ENCODE measurements at regions not wholly inside any gene's neighbourhood (a gene's known extent, or its start where the extent isn't known, plus 50 kb on each side); places are given as distances from the start of the nearest gene placed in this dataset.

GRCh38 chr1:229154811-229155210 is 116.1 kb upstream of the RAB4A start:
- Histone ChIP-seq H3K9ac (ENCODE audit: low read length in 2 of 2) (no peak overlapping the region), H3K4me1 (ENCODE audit: control insufficient read depth, insufficient read depth, low read length) (peaks cover 13% of the 10 kb centered on the region), H3K36me3 (ENCODE audit: control insufficient read depth in 2 of 2, insufficient read depth in 2 of 2, low read length in 2 of 2) (no peaks in the 10 kb centered on the region), H3K27ac (ENCODE audit: low read length) (no peak overlapping the region), H3K4me3 (ENCODE audit: low read length in 2 of 2) (no peak overlapping the region), H3K27me3 (ENCODE audit: control insufficient read depth in 1 of 2, insufficient read depth in 2 of 2, low read length in 2 of 2) (no peaks in the 10 kb centered on the region), H3K9me3 (ENCODE audit: control insufficient read depth in 2 of 2, low read length in 2 of 2) (no peaks in the 10 kb centered on the region)

- H3K4me3 ChIP-seq (ENCODE audit: low read length in 2 of 2): no peak overlapping the region
Observed at GRCh38 chr1:229155472-229155871, 115.4 kb upstream of the RAB4A start.

GRCh38 chr1:229156872-229157271 is 114.0 kb upstream of the RAB4A start:
- Histone ChIP-seq H3K4me3 (ENCODE audit: low read length in 2 of 2) (no peak overlapping the region), H3K9ac (ENCODE audit: low read length in 2 of 2) (no peak overlapping the region), H3K27ac (ENCODE audit: low read length) (no peak overlapping the region), H3K36me3 (ENCODE audit: control insufficient read depth in 2 of 2, insufficient read depth in 2 of 2, low read length in 2 of 2) (no peaks in the 10 kb centered on the region), H3K9me3 (ENCODE audit: control insufficient read depth in 2 of 2, low read length in 2 of 2) (no peaks in the 10 kb centered on the region), H3K4me1 (ENCODE audit: control insufficient read depth, insufficient read depth, low read length) (peaks cover 13% of the 10 kb centered on the region), H3K27me3 (ENCODE audit: control insufficient read depth in 1 of 2, insufficient read depth in 2 of 2, low read length in 2 of 2) (no peaks in the 10 kb centered on the region)

More at GRCh38 chr1:229155472-229155871, 115.4 kb upstream of the RAB4A start:
- Histone ChIP-seq H3K36me3 (ENCODE audit: control insufficient read depth in 2 of 2, insufficient read depth in 2 of 2, low read length in 2 of 2) (no peaks in the 10 kb centered on the region), H3K4me1 (ENCODE audit: control insufficient read depth, insufficient read depth, low read length) (peaks cover 13% of the 10 kb centered on the region), H3K27ac (ENCODE audit: low read length) (no peak overlapping the region), H3K9ac (ENCODE audit: low read length in 2 of 2) (no peak overlapping the region), H3K27me3 (ENCODE audit: control insufficient read depth in 1 of 2, insufficient read depth in 2 of 2, low read length in 2 of 2) (no peaks in the 10 kb centered on the region), H3K9me3 (ENCODE audit: control insufficient read depth in 2 of 2, low read length in 2 of 2) (no peaks in the 10 kb centered on the region)

DNA sequence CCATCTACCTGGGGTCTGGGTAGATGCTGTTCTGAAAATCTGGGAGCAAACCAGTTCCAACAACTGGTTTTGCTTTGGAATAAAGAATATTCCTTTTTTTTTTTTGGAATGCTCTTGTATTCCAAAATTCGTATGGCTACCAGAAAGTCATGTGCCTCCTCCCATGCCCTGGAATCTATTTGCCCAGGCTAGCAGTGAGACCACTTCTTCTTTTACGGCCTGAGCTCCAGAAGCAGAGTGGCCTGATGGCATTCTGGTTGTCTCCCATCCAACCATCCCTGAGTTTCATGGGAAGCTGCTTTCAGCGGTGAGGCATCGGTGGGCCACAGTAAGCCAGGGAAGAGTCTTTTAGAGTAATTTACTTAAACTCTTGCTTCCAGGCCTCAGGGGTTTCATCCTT is 113.4 kb upstream of the RAB4A start:
- Histone ChIP-seq H3K27me3 (ENCODE audit: control insufficient read depth in 1 of 2, insufficient read depth in 2 of 2, low read length in 2 of 2) (no peaks in the 10 kb centered on the region), H3K9me3 (ENCODE audit: control insufficient read depth in 2 of 2, low read length in 2 of 2) (no peaks in the 10 kb centered on the region), H3K4me3 (ENCODE audit: low read length in 2 of 2) (no peak overlapping the region), H3K36me3 (ENCODE audit: control insufficient read depth in 2 of 2, insufficient read depth in 2 of 2, low read length in 2 of 2) (no peaks in the 10 kb centered on the region), H3K9ac (ENCODE audit: low read length in 2 of 2) (no peak overlapping the region), H3K27ac (ENCODE audit: low read length) (no peak overlapping the region), H3K4me1 (ENCODE audit: control insufficient read depth, insufficient read depth, low read length) (peaks cover 13% of the 10 kb centered on the region)

DNA sequence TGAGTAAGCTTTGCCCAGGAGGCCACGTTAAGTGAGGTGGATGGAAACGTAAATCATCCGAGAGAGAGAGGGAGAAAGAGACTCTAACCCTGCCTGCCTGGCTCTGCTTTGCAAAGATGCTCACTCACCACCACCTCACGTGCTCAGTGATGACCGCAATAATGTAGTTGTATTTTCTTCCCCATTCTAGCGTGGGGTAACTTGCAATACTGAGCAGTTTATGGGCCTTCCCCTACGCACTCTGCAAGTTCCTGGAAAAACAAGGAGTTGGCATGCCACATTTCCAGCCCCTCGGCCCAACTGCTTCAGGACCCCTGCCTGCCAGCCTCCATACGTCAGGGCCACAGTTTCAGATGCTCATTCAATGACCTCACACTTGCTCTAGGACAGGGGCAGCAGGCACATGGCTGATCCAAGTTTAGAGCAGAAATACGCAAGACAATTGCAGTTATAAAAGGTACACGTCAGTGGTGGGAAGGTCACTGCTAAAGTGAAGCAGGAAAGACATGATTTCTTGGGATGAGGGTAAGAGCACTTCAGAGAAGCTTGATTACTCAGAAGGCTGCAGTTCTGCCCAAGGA is 112.5 kb upstream of the RAB4A start:
- H3K27ac ChIP-seq (ENCODE audit: low read length): no peak overlapping the region

GRCh38 chr1:229158927-229159326 is 112.0 kb upstream of the RAB4A start:
- H3K9me3 ChIP-seq (ENCODE audit: control insufficient read depth in 2 of 2, low read length in 2 of 2): no peaks in the 10 kb centered on the region
- H3K4me1 ChIP-seq (ENCODE audit: control insufficient read depth, insufficient read depth, low read length): peaks cover 17% of the 10 kb centered on the region
- H3K4me3 ChIP-seq (ENCODE audit: low read length in 2 of 2): no peak overlapping the region
- no peak overlapping the region for H3K27ac ChIP-seq (ENCODE audit: low read length)
- no peaks in the 10 kb centered on the region for H3K36me3 ChIP-seq (ENCODE audit: control insufficient read depth in 2 of 2, insufficient read depth in 2 of 2, low read length in 2 of 2)
- H3K27me3 ChIP-seq (ENCODE audit: control insufficient read depth in 1 of 2, insufficient read depth in 2 of 2, low read length in 2 of 2): no peaks in the 10 kb centered on the region
- H3K9ac ChIP-seq (ENCODE audit: low read length in 2 of 2): no peak overlapping the region

More for the DNA sequence above, 112.5 kb upstream of the RAB4A start:
- Histone ChIP-seq H3K9me3 (ENCODE audit: control insufficient read depth in 2 of 2, low read length in 2 of 2) (no peaks in the 10 kb centered on the region), H3K4me3 (ENCODE audit: low read length in 2 of 2) (no peak overlapping the region), H3K36me3 (ENCODE audit: control insufficient read depth in 2 of 2, insufficient read depth in 2 of 2, low read length in 2 of 2) (no peaks in the 10 kb centered on the region), H3K27me3 (ENCODE audit: control insufficient read depth in 1 of 2, insufficient read depth in 2 of 2, low read length in 2 of 2) (no peaks in the 10 kb centered on the region), H3K9ac (ENCODE audit: low read length in 2 of 2) (no peak overlapping the region), H3K4me1 (ENCODE audit: control insufficient read depth, insufficient read depth, low read length) (peaks cover 14% of the 10 kb centered on the region)

DNA sequence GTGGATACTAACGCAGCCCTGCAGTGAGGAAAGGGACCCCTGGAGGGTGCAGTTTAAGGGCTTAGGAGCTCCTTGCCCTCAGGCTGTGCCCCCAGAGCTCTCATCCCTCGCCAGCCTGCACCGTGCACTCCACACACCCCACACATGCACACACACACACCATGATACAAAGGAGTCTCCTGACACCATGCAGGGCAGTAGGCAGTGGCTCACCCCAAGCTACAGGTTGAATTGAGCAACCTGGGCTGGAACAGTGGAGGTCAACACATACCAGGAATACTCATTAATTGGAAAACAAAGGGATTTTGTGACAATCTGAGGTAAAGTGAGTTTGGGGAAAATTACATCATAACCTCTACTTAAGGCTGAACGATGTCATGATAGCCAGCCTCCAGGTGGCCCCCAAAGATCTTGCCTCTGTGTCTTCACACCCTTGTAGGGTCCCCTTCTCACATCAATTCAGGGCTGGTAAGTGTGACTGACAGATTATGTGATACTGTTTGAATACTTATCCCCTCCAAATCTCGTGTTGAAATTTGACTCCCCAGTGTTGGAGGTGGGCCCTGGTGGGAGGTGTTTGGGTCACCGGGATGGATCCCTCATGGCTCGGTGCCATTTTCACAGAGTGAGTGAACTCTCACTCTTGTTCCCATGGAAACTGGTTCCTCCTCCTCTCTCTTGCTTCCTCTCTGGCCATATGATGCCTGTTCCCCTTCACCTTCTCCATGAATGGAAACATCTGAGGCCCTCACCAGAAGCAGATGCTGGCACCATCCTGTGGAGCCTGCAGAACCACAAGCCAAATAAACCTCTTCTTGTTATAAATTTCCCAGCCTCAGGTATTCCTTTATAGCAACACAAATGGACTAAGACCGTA is 111.0 kb upstream of the RAB4A start:
- no peak overlapping the region for H3K9ac ChIP-seq (ENCODE audit: low read length in 2 of 2)
- no peaks in the 10 kb centered on the region for H3K27me3 ChIP-seq (ENCODE audit: control insufficient read depth in 1 of 2, insufficient read depth in 2 of 2, low read length in 2 of 2)
- H3K4me3 ChIP-seq (ENCODE audit: low read length in 2 of 2): no peak overlapping the region
- H3K27ac ChIP-seq (ENCODE audit: low read length): no peak overlapping the region
- H3K9me3 ChIP-seq (ENCODE audit: control insufficient read depth in 2 of 2, low read length in 2 of 2): no peaks in the 10 kb centered on the region
- H3K36me3 ChIP-seq (ENCODE audit: control insufficient read depth in 2 of 2, insufficient read depth in 2 of 2, low read length in 2 of 2): no peaks in the 10 kb centered on the region
- H3K4me1 ChIP-seq (ENCODE audit: control insufficient read depth, insufficient read depth, low read length): peaks cover 21% of the 10 kb centered on the region

DNA sequence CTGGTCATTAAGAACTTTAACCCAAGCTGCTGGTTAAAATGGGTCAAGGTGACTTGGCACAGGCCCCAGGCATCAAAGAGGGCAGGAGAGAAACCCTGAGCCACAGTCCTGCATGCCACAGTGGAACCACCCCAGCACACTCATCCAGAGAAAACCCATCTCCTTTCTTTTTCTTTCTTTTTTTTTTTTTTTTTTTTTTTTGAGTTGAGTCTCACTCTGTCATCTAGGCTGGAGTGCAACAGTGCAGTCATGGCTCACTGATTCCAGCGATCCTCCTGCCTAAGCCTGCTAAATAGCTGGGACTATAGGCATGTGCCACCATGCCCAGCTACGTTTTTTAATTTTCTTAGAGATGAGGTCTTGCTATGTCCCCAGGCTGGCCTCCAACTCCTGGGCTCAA is 109.2 kb upstream of the RAB4A start:
- Histone ChIP-seq H3K4me1 (ENCODE audit: control insufficient read depth, insufficient read depth, low read length) (peaks cover 14% of the 10 kb centered on the region), H3K27ac (ENCODE audit: low read length) (no peak overlapping the region), H3K36me3 (ENCODE audit: control insufficient read depth in 2 of 2, insufficient read depth in 2 of 2, low read length in 2 of 2) (no peaks in the 10 kb centered on the region), H3K9me3 (ENCODE audit: control insufficient read depth in 2 of 2, low read length in 2 of 2) (no peaks in the 10 kb centered on the region), H3K9ac (ENCODE audit: low read length in 2 of 2) (no peak overlapping the region), H3K27me3 (ENCODE audit: control insufficient read depth in 1 of 2, insufficient read depth in 2 of 2, low read length in 2 of 2) (no peaks in the 10 kb centered on the region), H3K4me3 (ENCODE audit: low read length in 2 of 2) (no peak overlapping the region)

DNA sequence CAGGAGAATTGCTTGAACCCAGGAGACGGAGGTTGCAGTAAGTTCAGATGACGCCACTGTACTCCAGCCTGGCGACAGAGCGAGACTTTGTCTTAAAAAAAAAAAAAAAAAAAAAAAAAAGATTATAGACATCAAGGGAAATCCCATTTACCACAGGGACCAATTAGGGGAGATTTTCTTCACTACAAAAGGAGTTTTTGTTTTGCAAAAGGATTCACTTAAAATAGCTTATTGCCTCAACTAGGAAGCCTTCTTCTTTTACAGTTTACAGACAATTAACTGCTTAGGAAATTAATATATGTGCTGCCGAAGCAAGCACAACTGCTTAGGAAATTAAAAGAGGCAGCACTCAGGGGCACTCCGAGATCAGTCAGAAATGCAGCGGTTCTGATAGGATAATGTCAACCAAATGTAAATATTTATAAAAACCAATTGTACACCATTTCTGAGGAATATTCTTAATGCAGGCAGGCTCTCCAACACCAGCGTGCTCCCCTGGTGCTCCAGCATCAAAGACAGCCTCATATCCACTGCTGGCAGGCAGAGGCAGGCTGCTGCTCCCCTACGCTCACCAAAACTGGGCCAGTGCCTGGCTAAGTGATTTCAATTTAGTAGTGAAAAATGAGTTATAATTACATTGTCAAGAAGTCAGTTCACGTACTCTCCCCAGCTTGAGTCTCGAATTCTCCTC is 107.9 kb upstream of the RAB4A start:
- Histone ChIP-seq H3K9ac (ENCODE audit: low read length in 2 of 2) (no peak overlapping the region), H3K9me3 (ENCODE audit: control insufficient read depth in 2 of 2, low read length in 2 of 2) (no peaks in the 10 kb centered on the region), H3K4me1 (ENCODE audit: control insufficient read depth, insufficient read depth, low read length) (peaks cover 10% of the 10 kb centered on the region), H3K27me3 (ENCODE audit: control insufficient read depth in 1 of 2, insufficient read depth in 2 of 2, low read length in 2 of 2) (no peaks in the 10 kb centered on the region), H3K36me3 (ENCODE audit: control insufficient read depth in 2 of 2, insufficient read depth in 2 of 2, low read length in 2 of 2) (no peaks in the 10 kb centered on the region), H3K27ac (ENCODE audit: low read length) (no peak overlapping the region), H3K4me3 (ENCODE audit: low read length in 2 of 2) (no peak overlapping the region)

DNA sequence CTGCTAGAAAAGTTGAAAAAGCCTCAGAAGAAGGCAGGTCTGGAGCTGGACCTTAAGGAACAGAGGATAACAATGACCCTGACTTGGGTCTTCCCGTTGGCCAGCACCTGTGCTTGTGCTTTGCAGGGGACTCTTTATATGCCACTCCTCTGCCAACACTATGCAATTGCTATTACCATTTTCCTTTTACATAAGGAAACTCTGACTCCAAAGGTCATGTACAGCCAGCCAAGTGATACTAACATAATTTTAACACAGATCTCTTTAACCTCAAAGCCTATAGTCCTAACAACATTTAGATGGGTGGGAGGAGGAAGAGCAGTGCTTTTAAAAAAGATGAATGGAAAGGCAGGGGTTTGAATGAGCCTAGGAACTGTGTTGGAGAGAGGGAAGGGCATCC is 106.6 kb upstream of the RAB4A start:
- H3K4me3 ChIP-seq (ENCODE audit: low read length in 2 of 2): no peak overlapping the region
- no peak overlapping the region for H3K27ac ChIP-seq (ENCODE audit: low read length)
- H3K9ac ChIP-seq (ENCODE audit: low read length in 2 of 2): no peak overlapping the region
- H3K27me3 ChIP-seq (ENCODE audit: control insufficient read depth in 1 of 2, insufficient read depth in 2 of 2, low read length in 2 of 2): no peaks in the 10 kb centered on the region
- H3K36me3 ChIP-seq (ENCODE audit: control insufficient read depth in 2 of 2, insufficient read depth in 2 of 2, low read length in 2 of 2): no peaks in the 10 kb centered on the region
- H3K9me3 ChIP-seq (ENCODE audit: control insufficient read depth in 2 of 2, low read length in 2 of 2): no peaks in the 10 kb centered on the region
- peaks cover 10% of the 10 kb centered on the region for H3K4me1 ChIP-seq (ENCODE audit: control insufficient read depth, insufficient read depth, low read length)

Data from stomach smooth muscle (tissue), 2 donors.